ENCODE measurements at regions not wholly inside any gene's neighbourhood (a gene's known extent, or its start where the extent isn't known, plus 50 kb on each side); places are given as distances from the start of the nearest gene placed in this dataset.

DNA sequence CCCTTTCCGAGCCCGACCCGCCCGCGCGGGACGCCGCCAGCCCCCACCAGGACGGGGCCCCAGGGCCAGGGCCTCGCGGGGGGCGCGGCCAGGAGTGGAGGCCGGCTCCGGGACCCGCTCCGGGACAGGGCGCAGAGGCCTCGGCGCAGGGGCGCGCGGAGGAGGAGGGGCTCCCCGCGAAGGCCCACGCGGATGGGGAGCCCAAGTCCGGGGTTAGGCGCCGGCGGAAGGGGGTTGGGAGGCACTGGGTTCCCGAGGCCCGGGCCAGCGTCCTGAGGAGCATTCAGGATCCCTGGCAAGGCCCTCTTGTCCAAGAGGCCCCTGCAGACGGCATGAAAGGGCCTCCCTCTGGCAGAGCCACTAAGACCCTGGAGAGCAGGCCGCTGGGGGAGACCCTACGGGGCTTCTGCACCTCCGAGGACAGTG is 57.8 kb upstream of the CIBAR2 start:
- TF ChIP-seq, protein P1, sequence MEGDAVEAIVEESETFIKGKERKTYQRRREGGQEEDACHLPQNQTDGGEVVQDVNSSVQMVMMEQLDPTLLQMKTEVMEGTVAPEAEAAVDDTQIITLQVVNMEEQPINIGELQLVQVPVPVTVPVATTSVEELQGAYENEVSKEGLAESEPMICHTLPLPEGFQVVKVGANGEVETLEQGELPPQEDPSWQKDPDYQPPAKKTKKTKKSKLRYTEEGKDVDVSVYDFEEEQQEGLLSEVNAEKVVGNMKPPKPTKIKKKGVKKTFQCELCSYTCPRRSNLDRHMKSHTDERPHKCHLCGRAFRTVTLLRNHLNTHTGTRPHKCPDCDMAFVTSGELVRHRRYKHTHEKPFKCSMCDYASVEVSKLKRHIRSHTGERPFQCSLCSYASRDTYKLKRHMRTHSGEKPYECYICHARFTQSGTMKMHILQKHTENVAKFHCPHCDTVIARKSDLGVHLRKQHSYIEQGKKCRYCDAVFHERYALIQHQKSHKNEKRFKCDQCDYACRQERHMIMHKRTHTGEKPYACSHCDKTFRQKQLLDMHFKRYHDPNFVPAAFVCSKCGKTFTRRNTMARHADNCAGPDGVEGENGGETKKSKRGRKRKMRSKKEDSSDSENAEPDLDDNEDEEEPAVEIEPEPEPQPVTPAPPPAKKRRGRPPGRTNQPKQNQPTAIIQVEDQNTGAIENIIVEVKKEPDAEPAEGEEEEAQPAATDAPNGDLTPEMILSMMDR (IDR thresholded peaks at IDR 0.05), result no peak
- TF ChIP-seq POLR2A (IDR thresholded peaks at IDR 0.05), result no peak

Measured in thyroid gland (tissue), 4 donors.